ENCODE measurements at regions not wholly inside any gene's neighbourhood (a gene's known extent, or its start where the extent isn't known, plus 50 kb on each side); places are given as distances from the start of the nearest gene placed in this dataset.

GRCh38 chr13:52975969-52976368, 52.6 kb upstream of the OLFM4 start:
- no peak for DNase-seq

DNA sequence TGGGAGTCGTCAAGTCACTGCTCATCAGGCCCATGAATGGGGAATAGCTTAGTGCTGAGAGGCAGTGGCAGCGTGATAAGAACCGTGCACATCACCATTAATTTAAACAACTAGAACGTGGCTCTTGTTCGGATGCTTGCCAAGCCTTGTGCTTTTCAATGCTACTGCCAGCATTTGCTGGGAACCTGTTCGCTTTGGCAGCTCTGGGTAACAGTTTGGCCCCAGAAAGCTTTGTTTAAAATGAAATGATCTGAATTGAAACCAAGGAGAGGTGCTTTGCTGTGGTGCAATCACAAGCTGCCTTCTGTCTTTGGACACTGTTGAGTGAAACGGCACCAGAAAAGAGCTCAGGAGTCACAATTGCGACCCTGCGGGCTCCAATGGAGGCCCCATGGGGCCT, 53.5 kb upstream of the OLFM4 start:
- DNase-seq: no peak

- DNase-seq: no peak
Measured at GRCh38 chr13:52974711-52975110, 53.9 kb upstream of the OLFM4 start.

- no peak for DNase-seq
Measured at GRCh38 chr13:52969373-52969772, 59.2 kb upstream of the OLFM4 start.

- DNase-seq: no peak
Measured at GRCh38 chr13:52968074-52968700, 60.4 kb upstream of the OLFM4 start.

GRCh38 chr13:52961987-52962386, 66.6 kb upstream of the OLFM4 start:
- no peak for DNase-seq

DNA sequence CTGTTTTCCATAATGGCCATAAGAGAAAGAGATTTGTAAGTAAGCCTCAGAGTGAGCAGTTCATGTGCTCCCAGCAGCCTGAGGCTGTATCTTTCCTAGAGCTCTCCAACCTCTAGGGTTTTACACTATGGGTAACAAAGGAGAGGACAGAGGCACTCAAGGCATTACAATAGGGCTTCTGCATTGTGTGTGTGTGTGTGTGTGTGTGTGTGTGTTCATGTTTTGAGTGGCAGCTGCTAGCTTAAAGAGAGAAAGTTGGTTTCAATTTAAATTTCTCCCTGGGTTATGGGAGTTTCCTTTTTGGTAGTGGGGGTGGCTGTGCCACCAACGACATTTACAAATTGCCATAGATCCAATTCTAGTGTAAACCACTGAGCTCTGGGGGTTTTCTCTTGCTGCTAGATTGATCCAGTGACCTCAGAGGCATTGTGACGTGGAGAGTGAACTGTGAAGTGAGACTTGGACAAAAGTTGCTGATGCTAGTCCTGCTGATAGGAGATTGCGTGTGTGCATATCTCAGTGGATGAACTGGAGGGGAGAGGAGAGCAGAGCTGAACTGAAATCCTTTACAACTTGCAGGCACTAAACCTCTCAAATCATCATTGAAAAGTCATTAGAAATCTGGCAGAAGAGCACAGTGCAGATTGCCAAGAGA, 67.2 kb upstream of the OLFM4 start:
- DNase-seq: no peak

DNA sequence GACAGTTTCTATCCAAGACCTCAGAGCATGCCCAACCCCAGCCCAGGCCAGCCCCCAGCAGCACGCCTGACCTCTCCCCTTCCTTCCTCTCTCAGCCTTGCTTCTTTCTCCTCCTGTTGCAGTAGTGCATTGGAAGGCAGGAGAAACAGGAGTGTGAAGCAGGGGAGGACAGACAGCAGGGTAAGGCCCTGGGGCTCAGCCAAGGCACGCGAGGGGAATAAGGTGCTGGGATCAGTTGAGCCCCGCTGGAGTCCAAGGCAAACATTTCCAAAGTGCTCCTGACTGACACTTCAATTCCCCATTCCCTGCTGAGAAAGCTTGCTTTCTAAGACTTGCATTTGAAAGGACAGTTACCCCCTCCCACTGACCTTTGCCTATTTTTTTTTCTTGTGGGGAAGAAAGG, 73.1 kb upstream of the OLFM4 start:
- DNase-seq: no peak

DNA sequence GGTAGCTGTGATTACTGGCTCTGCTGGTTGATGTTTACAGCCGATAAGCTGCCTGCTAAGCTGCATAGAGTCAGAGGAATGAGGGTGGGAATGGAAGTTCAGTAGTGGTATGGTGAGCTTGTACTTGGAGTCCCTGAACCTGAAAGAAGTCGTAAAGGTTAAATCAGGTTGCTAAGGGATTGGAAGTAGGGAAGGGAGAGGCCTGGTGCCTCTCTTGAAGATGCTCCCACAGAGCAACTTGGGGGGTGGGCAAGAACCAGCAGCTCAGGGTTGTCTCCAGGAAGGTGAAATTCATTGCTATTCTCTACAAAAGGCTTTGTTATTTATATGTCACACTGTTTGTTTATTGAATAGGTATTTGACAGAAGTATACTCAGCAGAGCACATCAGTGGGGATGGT, 73.8 kb upstream of the OLFM4 start:
- no peak for DNase-seq

DNA sequence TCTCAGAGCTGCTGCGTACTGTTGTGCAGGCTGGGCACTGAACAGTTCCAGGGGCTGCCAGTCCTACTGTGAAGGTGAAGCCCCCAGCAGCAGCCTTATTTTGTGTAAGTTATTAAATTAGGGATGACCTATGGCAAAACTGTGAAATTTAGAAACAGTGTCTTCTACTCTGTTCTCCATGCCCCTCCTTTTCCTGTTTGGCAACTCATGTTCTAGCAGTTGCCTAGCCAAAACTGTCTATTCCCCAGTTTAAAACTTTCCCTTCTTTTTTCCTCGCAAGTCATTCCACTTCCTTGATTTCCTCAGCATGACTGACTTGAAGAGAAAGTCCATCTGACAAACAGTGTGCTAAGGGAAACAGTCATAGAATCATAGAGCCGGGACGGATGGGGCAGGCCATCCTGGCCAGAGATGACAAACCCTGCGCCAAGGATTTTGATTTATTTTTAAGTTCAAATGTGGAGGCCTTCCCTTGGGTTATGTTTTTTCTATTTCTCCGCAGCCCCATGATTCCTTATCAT, 78.1 kb upstream of the OLFM4 start:
- no peak for DNase-seq

- no peak for DNase-seq
Measured at GRCh38 chr13:52949742-52950141, 78.9 kb upstream of the OLFM4 start.

- no peak for DNase-seq
Measured at GRCh38 chr13:52949044-52949443, 79.6 kb upstream of the OLFM4 start.

- DNase-seq: no peak
Measured at GRCh38 chr13:52947921-52948373, 80.7 kb upstream of the OLFM4 start.

- DNase-seq: no peak
Measured at GRCh38 chr13:52945348-52945747, 83.3 kb upstream of the OLFM4 start.

DNA sequence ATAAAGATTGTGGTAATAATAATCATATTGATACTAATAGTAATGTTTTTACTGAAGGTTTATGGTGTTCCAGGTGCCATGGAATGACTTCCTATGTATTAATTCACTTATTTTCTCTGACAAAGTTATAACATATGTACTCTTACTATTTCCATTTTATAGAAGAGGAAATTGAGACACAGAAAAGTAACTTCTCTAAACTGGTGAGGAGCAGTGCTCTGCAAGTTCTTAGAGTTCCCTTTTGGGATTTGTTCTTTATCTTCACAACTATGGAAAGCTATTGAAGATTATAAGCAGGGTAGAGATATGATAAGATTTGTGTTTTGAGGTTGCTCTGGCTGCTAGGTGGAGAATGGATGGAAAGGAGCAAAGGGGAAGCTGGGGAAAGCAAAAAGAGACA, 83.9 kb upstream of the OLFM4 start:
- no peak for DNase-seq

GRCh38 chr13:52938065-52938464, 89.6 kb upstream of the PCDH8 start:
- DNase-seq: no peak

DNA sequence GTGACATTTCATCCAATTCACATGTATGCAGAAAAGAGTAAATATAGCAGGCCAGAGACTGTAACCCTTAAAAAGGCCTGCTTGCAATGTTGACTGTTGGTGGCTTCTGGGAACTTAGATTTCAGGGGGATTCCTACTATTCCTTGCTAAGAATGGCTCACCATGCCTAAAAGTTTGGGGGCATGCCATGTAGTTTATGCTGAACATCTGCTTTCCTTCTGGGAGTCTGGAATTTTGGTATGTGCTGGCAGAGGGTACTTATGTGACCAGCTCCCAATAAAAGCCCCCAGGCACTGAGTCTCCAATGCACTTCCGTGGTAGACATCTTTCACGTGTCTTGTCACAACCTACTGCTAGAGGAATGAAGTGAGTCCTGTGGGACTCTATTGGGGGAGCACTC, 88.4 kb upstream of the PCDH8 start:
- no peak for DNase-seq

DNA sequence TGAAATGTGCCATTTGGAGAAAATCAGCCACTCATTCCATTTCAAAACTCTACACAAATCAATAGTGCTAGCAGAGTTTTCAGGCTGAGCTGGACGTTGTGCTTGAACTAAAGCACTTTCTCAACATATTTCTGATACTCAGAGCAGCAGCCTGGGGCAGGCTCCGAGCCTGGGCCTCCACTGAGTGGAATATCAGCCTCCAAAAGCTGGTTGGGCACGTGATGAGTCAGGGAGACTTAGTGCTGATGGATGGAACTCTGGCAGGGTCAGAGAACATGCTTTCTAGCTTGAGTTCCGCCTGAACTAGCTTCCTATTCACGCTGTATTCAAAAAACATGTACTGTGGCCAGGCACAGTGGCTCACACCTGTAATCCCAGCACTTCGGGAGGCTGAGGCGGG, 85.8 kb upstream of the PCDH8 start:
- DNase-seq: no peak

DNA sequence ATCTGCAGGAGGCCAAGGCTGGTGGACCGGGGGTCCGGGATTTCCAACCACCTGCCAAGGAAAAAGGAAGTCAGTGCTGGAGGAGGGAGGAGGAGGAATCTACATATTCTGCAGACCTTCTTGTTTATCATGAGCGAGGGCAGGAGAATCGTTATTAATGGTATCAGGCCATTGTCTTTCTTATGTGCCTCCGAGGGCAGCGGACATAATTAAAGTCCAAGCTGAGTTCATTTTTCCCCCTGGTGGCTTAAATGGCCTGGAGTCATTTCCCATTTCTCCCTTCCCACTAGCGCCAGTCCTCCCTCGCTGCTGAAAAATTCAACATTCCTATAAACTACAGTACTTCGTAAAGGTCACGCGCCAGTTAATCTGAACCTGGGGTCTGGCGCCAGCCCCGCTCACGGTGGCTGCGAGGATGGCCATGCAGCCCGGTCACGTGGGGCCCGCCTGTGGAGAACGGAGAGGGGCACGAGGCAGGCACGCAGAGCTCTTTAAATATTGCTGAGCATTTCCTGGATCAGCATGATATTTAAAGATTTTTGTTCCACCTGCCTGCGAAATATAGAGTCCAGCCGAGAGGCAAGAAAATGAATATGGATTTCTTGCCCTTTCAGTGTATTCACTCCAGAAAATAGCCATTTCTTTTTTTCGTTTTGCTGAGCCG, 85.2 kb upstream of the PCDH8 start:
- no peak for DNase-seq

- no peak for DNase-seq
Measured at GRCh38 chr13:52933099-52933498, 84.7 kb upstream of the PCDH8 start.

- no peak for DNase-seq
Measured at GRCh38 chr13:52932649-52933048, 84.2 kb upstream of the PCDH8 start.

DNA sequence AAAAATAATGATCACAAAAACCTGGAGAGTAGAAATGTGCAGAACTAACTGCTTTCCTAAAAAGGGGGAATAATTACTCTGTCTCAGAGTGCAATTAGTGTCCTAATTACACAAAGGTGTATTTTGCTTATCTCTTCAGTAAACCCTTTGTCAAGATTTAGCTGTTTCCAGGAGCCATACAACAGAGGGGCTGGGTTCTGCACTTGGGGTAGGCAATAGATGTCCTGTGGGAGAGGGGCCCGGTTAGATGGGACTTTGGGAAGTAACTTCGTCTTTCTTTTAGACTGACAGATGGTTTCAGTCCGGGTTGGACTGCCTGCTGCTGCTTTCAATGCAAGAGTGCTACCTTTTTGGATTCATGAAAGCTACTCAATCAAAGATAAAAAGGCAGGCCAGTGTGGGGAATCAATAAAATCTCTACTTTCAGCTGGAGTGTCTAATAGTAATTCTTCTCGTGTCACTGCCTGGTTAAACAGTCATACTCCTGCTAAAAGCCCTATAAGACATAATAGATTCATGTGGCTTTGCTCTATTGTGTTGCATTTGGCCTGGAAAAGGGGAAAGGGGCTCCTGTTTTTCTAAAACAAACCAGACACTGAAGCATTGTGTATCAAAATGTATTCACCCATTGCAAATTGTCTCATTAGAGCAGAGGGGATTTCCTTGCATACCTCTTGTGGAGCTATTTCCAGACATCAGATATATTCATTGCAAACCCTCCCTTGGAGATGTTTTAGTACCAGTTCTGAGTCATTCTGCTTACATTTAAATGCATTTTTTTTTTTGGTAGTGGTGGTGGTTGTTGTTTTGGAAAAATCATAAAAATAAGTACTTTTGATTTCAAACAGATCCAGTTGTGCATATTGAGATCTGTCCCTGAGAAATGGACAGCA, 83.3 kb upstream of the PCDH8 start:
- no peak for DNase-seq

- no peak for DNase-seq
Measured at GRCh38 chr13:52931131-52931530, 82.7 kb upstream of the PCDH8 start.

Measured in SIG-M5 (cell line).